ENCODE measurements at regions not wholly inside any gene's neighbourhood (a gene's known extent, or its start where the extent isn't known, plus 50 kb on each side); places are given as distances from the start of the nearest gene placed in this dataset.

- no peak for DNase-seq (ENCODE audit: low read depth in 1 of 2, low spot score in 1 of 2)
- H3K4me3 ChIP-seq (replicated peaks; ENCODE audit: insufficient read depth, low read length), result no peak overlapping the region
- no peak overlapping the region for H3K27ac ChIP-seq (replicated peaks)
- no peaks in the 10 kb centered on the region for H3K27me3 ChIP-seq (ENCODE audit: insufficient read depth, poor library complexity, severe bottlenecking)
- no peak for TF ChIP-seq GABPA (IDR thresholded peaks at IDR 0.05; ENCODE audit: low read depth)
- no peak for TF ChIP-seq SPI1 (IDR thresholded peaks at IDR 0.05; ENCODE audit: borderline replicate concordance, low read depth)
- TF ChIP-seq POLR2AphosphoS5 (IDR thresholded peaks at IDR 0.05; ENCODE audit: low read depth), result no peak
- no peak for TF ChIP-seq REST (IDR thresholded peaks at IDR 0.05; ENCODE audit: insufficient replicate concordance, low read depth)
- no peak for TF ChIP-seq CTCF (IDR thresholded peaks at IDR 0.05; ENCODE audit: insufficient read depth, low read length)
These were observed 92.5 kb downstream of the MMUT start for GRCh38 chr6:49370518-49370917.

- H3K27me3 ChIP-seq (ENCODE audit: insufficient read depth, poor library complexity, severe bottlenecking), result no peaks in the 10 kb centered on the region
- no peak for DNase-seq (ENCODE audit: low read depth in 1 of 2, low spot score in 1 of 2)
- TF ChIP-seq CTCF (IDR thresholded peaks at IDR 0.05; ENCODE audit: insufficient read depth, low read length), result no peak
- TF ChIP-seq POLR2AphosphoS5 (IDR thresholded peaks at IDR 0.05; ENCODE audit: low read depth), result no peak
- no peak for TF ChIP-seq GABPA (IDR thresholded peaks at IDR 0.05; ENCODE audit: low read depth)
- TF ChIP-seq SPI1 (IDR thresholded peaks at IDR 0.05; ENCODE audit: borderline replicate concordance, low read depth), result no peak
- TF ChIP-seq REST (IDR thresholded peaks at IDR 0.05; ENCODE audit: insufficient replicate concordance, low read depth), result no peak
- H3K27ac ChIP-seq (replicated peaks), result no peak overlapping the region
- no peak overlapping the region for H3K4me3 ChIP-seq (replicated peaks; ENCODE audit: insufficient read depth, low read length)
These were observed 96.5 kb downstream of the MMUT start for GRCh38 chr6:49366539-49366938.

- Histone ChIP-seq H3K27me3 (ENCODE audit: insufficient read depth, poor library complexity, severe bottlenecking) (no peaks in the 10 kb centered on the region), H3K4me3 (replicated peaks; ENCODE audit: insufficient read depth, low read length) (no peak overlapping the region), H3K27ac (replicated peaks) (no peak overlapping the region)
- no peak for DNase-seq (ENCODE audit: low read depth in 1 of 2, low spot score in 1 of 2)
- no peak for TF ChIP-seq SPI1 (IDR thresholded peaks at IDR 0.05; ENCODE audit: borderline replicate concordance, low read depth)
- TF ChIP-seq CTCF (IDR thresholded peaks at IDR 0.05; ENCODE audit: insufficient read depth, low read length), result no peak
- TF ChIP-seq POLR2AphosphoS5 (IDR thresholded peaks at IDR 0.05; ENCODE audit: low read depth), result no peak
These were observed 114.5 kb downstream of the MMUT start for GRCh38 chr6:49348561-49348960.

- Histone ChIP-seq H3K27me3 (ENCODE audit: insufficient read depth, poor library complexity, severe bottlenecking) (no peaks in the 10 kb centered on the region), H3K4me3 (replicated peaks; ENCODE audit: insufficient read depth, low read length) (no peak overlapping the region), H3K27ac (replicated peaks) (no peak overlapping the region)
- TF ChIP-seq POLR2AphosphoS5 (IDR thresholded peaks at IDR 0.05; ENCODE audit: low read depth), result no peak
- TF ChIP-seq REST (IDR thresholded peaks at IDR 0.05; ENCODE audit: insufficient replicate concordance, low read depth), result no peak
- TF ChIP-seq SPI1 (IDR thresholded peaks at IDR 0.05; ENCODE audit: borderline replicate concordance, low read depth), result no peak
- no peak for TF ChIP-seq GABPA (IDR thresholded peaks at IDR 0.05; ENCODE audit: low read depth)
- no peak for TF ChIP-seq CTCF (IDR thresholded peaks at IDR 0.05; ENCODE audit: insufficient read depth, low read length)
- no peak for DNase-seq (ENCODE audit: low read depth in 1 of 2, low spot score in 1 of 2)
These were observed 120.6 kb downstream of the MMUT start for GRCh38 chr6:49342410-49342809.
